ENCODE measurements at regions not wholly inside any gene's neighbourhood (a gene's known extent, or its start where the extent isn't known, plus 50 kb on each side); places are given as distances from the start of the nearest gene placed in this dataset.

- no peaks in the 10 kb centered on the region for H3K9me3 ChIP-seq (ENCODE audit: control insufficient read depth, low read depth, low read length)
- peaks cover 11% of the 10 kb centered on the region for H3K27me3 Mint-ChIP-seq (ENCODE audit: low read depth)
- H3K23me2 ChIP-seq (ENCODE audit: insufficient read length, low read depth, low read length, poor library complexity, severe bottlenecking) = no peaks in the 10 kb centered on the region
- H4K8ac ChIP-seq (replicated peaks; ENCODE audit: insufficient read length, low read depth, low read length) = no peak overlapping the region
- no peak overlapping the region for H2AK5ac ChIP-seq (ENCODE audit: insufficient read length, low read length)
- no peak overlapping the region for H3K18ac ChIP-seq (ENCODE audit: insufficient read length, low read depth, low read length)
- no peak overlapping the region for H2BK12ac ChIP-seq (ENCODE audit: insufficient read length, low read depth, low read length)
- H3K9ac ChIP-seq (ENCODE audit: extremely low read depth, insufficient read length, low read length) = no peak overlapping the region
- H3K27ac ChIP-seq (ENCODE audit: insufficient read length, low read depth, low read length) = no peak overlapping the region
- H2BK20ac ChIP-seq (ENCODE audit: low read depth, low read length, poor library complexity, severe bottlenecking) = no peak overlapping the region
- H3K14ac ChIP-seq (ENCODE audit: insufficient read depth, low read length) = no peak overlapping the region
- no peaks in the 10 kb centered on the region for H3K9me3 Mint-ChIP-seq
- no peaks in the 10 kb centered on the region for H4K20me1 ChIP-seq (ENCODE audit: control insufficient read depth, insufficient read depth, insufficient read length)
- WGBS (ENCODE audit: extremely low coverage, insufficient read length, low lambda C conversion rate) = no CpG with 5 or more reads among the region's 6 CpGs
- H3K4me1 ChIP-seq (ENCODE audit: insufficient read depth, low read length) = no peaks in the 10 kb centered on the region
- DNase-seq = no peak
- no peak overlapping the region for H4K91ac ChIP-seq (ENCODE audit: insufficient read length, low read depth, low read length)
- H2BK120ac ChIP-seq (ENCODE audit: low read depth, low read length, poor library complexity, severe bottlenecking) = no peak overlapping the region
- no peak overlapping the region for H2BK15ac ChIP-seq (ENCODE audit: low read depth, low read length)
- no peak overlapping the region for H2BK5ac ChIP-seq (ENCODE audit: insufficient read length, low read length)
- H3K27me3 ChIP-seq (ENCODE audit: insufficient read depth, low read length) = no peaks in the 10 kb centered on the region; the same call in 1 of the 2 replicates
- no peak overlapping the region for H3K4me2 ChIP-seq (ENCODE audit: insufficient read depth, insufficient read length, low read length)
- H3K79me1 ChIP-seq (ENCODE audit: insufficient read depth, low read depth, low read length, poor library complexity, severe bottlenecking) = no peaks in the 10 kb centered on the region
- no peak for TF ChIP-seq CTCF (conservative IDR thresholded peaks at IDR 0.05)
- no peaks in the 10 kb centered on the region for H3K79me2 ChIP-seq (ENCODE audit: insufficient read depth, low read length)
- no peaks in the 10 kb centered on the region; a peak in 1 of 7 replicates for H3K36me3 Mint-ChIP-seq (ENCODE audit: insufficient read depth in 1 of 3, low read depth in 3 of 3)
- no peak overlapping the region for H3K4me3 Mint-ChIP-seq
- no peak overlapping the region for H3K27ac Mint-ChIP-seq
- H3K4ac ChIP-seq (ENCODE audit: low read depth, low read length) = no peak overlapping the region
- H3T11ph ChIP-seq (ENCODE audit: low read length) = no peak overlapping the region
- no peak overlapping the region for H4K5ac ChIP-seq (ENCODE audit: insufficient read length, low read depth, low read length)
- no peak overlapping the region for H2AFZ ChIP-seq (ENCODE audit: low read length)
- no peak overlapping the region for H3K23ac ChIP-seq (ENCODE audit: insufficient read length, low read depth, low read length)
- H3K4me1 Mint-ChIP-seq = no peaks in the 10 kb centered on the region
- H3K56ac ChIP-seq (ENCODE audit: insufficient read length, low read depth, low read length) = no peak overlapping the region
Measured at GRCh38 chr2:19793132-19793750, 108.5 kb downstream of the TTC32 start.

Measured in H9 (cell line).